ENCODE measurements at regions not wholly inside any gene's neighbourhood (a gene's known extent, or its start where the extent isn't known, plus 50 kb on each side); places are given as distances from the start of the nearest gene placed in this dataset.

DNA sequence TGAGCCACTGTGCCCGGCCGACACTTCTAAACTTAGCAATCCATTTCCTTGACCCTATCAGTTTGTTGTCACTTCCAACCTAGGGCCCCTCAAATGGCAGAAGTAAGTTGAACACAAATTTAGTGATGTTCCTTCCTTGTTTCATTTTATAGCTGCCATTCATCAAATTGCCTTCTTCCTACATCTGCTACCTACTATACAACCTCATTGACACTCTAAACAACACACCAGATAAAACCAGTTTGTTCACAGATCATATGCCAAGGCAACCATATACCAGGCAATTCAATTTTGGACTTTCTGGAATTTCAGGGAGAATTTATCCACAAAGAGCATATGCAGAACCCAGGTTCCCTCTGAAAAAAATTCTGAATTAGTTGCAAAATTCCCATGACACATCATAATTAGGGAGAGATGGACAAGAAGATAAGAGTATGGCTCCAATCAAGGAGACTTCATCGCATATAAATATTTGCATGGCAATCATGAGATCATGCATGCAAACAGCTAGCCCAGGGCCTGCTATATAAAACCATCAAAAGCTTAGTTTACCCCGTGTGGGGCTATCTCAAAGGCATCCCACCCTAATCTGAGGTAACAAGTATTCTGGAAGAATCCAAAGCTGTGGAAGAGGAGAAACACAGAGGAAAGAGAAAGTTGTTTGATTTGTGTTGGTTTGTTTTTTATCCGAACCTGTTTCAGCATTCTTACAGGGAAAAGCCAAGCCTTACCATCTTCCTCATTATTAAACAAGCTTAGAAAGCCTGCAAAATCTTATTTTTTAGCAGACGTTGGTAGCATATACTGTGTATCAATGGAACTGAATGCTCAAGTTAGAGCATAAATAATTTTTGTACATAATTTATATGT, 132.8 kb upstream of the TNFAIP3 start:
- no peak for DNase-seq (ENCODE audit: low spot score)

DNA sequence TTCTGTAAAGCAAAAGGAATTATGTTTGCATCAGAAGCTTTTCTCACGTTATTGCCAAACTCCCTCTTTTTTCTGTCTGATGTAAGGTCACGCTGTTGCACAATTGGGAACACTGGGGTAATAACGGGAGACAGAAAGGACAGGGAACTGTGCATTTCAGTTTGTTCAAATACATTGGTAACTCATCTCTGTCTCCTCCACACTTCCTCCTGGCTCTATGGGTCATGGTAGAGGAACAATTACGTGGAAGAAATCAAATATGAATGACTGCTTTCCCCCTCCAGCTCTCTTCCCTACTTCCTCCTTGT, 132.2 kb upstream of the TNFAIP3 start:
- no peak for DNase-seq (ENCODE audit: low spot score)

DNA sequence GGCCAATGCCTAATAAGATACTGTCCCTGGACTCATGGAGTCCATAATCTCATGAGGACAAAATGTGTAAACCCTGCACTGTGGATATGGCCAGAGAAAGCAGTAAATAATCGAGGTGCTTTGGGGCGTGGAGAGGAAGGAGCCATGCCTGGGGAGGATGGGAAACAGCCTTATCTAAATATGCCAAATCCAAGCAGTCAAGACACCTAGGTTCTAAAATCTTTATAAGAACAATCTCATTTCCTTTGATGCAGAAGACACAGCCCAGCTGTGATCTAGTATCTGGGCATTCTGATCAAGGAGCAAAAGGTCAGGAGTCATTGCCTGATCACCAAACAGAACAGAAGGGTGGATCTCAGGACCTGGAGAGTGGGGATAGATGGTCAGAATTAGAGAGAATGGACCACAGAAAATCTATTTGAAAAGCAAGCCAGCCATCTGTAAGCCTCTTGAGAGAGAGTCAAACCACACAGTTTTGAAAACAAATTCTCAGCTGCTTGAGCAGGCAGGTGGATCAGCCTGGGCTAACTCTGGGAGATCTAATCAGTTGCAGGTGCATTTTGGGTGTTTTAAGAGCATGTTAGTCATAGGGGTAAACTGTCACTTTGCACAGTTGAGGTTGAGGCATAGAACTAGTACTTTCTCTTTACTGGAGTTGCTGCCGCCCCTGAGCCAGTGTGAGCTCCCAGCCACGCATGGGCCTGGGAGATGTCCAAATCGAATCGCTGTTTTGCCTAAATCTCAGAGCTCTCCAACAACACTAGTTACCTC, 130.8 kb upstream of the TNFAIP3 start:
- no peak for DNase-seq (ENCODE audit: low spot score)

DNA sequence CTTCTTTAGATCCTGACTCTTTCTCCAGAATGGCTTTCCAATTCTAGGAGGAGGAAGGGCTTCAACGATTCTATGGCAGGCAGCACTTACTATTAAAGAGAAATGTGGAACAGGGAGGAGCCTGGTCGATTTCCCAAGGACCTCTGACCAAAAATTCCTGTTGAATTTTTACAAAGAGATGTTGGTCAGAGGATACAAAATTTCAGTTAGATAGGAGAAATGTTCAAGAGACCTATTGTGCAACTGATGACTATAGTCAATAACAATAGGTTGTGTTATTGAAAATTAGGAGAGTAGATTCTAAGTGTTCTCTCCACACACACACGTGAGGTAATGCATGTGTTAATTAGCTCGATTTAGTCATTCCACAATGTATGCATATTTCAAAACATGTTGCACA, 130.1 kb upstream of the TNFAIP3 start:
- DNase-seq (ENCODE audit: low spot score) = no peak

DNA sequence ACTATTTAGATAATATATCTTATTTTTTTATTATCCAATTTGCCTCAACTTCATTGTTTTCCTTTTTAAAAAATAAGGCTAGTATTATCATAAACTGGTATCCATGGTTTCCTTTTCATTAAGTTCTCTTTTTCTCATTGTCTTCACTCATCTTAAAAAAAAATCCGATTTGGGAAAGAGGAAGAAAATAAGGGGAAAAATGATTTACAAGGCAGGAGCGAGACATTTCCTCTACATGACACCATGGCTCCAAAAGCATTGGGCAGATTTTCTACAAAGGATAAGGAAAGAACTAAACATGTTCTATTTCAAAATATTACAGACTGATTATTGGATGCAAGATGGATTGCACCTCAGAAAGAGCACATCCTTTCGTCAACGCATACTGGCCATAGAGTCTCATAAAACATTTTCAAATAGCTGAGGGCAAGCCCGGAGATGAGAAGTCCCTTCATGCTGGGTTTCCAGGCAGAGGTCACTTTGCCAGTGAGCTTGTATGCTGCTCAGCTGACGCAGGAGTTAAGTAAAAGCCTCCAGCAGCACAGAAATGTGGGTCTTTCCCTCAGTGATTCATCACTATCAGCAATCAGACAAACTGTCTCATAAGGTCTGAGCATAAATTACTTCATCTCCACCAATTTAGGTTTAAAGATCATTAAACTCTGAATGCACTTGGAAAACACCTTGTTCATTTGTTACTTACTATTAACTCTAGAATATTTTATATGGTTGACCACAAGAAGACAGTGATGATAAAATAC, 129.0 kb upstream of the TNFAIP3 start:
- DNase-seq (ENCODE audit: low spot score) = no peak

DNA sequence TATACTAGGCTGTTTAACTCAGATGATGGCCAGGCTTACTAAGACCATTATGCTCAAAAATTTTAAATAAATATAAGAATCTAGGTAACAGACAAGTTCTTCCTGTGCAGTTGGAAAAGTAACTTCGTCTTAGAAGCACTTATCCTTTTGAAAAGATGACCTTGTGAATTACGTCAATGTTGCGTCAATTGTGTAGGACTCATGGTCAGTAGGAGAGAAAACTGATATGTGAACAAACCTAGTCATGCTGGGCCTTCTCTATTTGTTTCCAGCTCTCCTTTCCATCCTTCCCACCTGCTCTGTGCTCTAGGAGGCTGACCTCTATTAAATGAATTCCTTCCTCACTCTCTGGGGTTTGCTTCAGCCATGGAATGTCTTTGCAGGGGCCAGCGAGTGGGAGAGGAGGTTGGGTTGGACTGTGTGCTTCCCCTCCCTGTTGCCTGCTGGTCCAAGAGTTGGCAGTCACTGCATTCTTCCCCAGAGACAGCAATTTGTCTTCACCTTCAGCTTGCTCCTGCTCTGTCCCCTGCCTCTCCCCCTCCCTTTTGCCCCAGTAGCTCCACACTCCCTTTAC, 128.0 kb upstream of the TNFAIP3 start:
- no peak for DNase-seq (ENCODE audit: low spot score)

DNA sequence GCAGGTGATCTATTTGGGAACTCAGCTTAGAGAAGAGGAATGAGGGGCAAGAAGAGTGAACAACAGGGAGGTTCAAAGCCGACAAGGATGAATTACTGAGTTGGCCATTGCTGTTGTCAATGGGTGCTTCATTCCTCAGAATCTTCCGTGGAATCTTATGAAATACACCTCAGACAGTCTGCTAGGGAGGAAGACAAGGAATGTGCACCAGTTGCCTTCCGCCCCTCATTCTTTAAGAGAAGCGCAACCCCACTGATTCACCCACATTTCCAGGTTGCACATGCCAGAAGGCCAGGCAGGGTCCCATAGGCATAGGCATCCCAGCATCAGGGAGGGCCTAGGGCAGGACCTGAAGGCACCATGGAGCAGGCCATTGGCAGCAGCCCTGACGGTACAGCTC, 127.5 kb upstream of the TNFAIP3 start:
- no peak for DNase-seq (ENCODE audit: low spot score)

DNA sequence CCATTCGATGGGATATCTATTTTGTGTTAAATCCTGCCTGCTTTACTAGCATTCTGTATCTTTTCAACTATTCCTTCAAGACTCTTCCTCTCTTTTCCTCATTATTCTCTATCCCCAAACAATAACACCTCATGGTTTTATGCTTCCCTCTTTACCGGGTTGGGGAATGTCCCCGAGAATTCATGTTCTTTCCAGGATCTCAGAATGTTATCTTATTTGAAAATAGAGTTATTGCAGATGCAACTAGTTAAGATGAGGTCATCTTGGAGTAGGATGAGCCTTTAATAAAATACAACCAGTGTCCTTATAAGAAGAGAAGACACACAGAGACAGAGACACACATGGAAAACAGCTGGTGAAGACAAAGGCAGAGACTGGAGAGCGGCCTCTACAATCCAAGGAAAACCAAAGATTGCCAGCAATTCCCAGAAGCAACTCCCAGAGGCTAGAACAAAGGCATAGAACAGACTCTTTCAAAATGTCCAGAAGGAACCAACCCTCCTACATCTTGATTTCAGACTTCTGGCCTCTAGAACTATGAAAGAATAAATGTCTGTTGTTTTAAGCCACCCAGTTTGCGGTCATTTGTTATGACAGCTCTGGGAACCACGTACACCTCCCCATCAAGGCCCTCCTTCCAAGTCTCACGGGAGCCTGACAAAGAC, 126.8 kb upstream of the TNFAIP3 start:
- DNase-seq (ENCODE audit: low spot score) = no peak

DNA sequence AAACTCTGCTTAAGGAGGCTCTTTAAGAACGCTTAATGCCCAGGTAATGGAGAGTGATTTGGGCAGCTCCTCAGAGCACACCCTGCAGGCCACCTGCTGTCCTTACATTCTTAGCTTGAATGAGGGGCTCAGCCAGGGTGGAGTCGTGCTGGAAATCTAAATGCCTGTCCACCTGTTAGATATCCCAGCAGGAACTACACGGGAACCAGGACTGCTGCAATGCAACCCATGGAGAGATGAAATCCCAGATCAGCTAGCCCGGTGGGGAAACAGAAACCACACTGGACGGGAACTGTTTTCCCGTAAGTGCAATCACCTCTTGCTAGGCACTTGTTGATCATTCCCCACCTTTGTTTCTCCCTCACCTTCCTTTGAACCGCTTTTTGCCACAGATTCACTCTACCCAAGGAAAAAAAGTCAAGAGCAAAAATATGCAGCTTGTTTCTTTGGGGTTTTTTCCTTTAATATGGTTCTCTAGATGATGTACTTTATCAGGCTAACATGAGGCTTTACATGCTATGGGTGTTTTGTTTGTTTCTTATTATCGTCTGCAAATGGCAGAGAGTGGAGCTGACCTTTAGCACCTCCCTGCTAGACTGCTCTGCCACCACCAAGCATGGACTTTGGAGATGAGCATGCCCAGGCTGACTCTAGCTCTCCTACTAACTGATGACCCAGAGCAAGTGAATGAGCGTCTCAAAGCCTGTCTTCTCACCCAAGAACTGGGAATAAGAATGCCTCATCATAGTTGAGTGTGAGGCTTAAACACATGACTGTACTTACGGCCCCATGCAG, 125.9 kb upstream of the TNFAIP3 start:
- DNase-seq (ENCODE audit: low spot score) = no peak

DNA sequence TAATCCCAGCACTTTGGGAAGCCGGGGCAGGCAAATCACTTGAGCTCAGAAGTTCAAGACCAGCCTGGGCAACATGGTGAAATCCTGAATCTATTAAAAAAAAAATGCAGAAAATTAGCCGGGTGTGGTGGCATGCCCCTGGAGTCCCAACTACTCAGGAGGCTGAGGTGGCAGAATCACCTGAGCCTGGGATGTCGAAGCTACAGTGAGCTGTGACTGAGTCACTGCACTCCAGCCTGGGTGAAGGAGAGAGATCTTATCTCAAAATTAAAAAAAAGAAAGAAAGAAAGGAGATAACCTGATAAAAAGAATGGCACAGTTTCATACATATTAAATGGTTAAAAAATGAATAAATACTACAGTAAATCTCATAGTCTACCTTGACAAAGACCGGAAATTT, 123.6 kb upstream of the TNFAIP3 start:
- DNase-seq (ENCODE audit: low spot score) = no peak

DNA sequence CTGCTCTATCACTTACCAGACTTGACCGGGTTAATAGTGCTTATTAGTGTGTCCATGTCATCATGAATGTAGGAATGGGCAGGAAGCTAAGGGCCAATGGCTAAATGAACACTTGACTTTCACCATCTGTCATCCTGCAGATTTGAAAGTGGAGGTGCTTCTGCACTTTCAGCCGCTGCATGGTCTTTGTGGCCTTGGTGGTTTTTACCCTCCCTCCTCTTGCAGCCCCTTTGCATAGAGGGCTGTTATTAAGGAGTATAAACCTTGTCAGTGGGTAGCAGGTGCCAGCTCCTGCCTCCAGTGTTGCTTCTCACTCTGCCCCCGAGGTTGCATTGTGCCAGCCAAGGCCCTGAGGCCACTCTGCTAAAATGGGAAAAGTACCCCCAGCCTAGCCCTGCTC, 122.2 kb upstream of the TNFAIP3 start:
- no peak for DNase-seq (ENCODE audit: low spot score)

DNA sequence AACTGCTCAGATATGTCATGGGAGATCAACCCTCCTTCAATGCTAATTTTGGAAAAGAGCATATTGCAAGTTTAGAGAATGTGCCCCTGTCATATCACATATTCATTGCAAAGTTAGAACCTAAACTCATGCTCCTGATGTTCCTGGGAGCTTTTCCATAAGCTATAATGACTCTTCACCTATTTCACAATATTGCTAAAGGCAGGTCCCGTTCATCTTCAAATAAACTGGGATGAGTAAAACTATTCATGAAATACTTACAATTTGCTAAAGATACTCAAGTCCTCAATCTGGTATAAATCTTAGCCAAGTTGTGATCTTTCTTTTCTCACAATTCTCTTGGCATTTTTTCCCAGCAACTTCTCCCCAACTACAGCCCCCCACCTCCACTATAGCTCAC, 121.7 kb upstream of the TNFAIP3 start:
- DNase-seq (ENCODE audit: low spot score) = no peak

DNA sequence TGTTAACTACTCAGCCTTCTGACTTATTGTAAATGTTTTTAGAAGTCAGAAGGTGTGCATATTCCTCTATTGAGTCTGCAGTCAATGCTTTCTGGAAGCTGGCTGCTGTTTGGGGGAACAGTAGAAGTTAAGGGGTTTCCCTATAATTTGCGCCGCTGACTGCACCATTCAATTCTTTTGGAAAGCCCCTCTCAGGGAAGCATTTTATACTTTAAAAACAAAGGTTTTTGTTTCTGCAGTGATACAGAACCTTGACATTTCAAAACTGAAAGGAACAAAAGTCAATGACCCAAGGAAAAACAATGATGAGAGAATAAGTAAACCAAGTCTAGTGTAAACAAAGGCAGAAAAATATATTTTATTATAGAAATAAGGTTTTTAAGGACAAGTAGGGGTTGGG, 120.8 kb upstream of the TNFAIP3 start:
- DNase-seq (ENCODE audit: low spot score) = no peak

DNA sequence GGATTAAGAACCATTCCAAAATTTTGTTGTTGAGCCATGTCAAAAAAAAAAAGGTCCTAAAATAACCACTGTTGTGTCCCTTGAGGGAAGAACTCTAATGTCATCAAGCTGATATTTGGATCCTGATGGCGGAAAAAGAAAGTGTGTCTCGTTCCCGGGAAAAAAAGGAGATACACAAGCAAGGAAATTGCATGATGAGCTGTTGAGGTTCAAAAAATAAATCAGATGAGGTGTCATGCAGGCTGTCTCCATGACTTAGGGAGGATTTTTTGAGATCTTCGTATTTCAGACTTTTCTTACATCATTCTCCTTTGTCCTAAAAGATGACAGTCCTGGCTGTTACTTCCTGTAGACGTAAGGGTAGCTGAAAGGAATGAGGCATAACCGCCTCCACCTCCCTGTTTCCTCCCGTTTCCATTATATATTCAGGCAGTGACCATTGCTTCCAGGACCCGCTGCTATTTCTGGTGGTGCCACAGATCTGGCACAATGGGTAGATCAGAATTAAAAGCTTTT, 117.3 kb upstream of the TNFAIP3 start:
- DNase-seq (ENCODE audit: low spot score) = peak; percentile 94

DNA sequence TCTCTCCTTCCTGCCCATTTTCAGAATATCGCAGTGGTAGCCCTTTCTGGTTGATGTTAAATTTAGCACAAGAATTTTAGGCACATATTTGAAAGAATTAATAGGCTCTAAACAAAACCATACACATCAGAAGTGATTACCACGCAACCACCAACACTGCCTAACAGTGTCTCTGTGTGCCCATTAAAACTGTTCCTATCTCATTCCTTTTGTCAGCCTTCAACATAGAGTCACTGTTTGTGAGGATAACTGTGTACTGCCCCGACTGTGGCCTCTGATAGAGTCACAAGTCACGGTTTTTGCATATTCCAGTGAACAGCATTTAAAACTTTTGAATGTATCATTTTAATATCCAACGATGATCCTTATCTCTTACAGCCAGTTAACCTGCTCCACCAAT, 116.8 kb upstream of the TNFAIP3 start:
- DNase-seq (ENCODE audit: low spot score) = no peak

DNA sequence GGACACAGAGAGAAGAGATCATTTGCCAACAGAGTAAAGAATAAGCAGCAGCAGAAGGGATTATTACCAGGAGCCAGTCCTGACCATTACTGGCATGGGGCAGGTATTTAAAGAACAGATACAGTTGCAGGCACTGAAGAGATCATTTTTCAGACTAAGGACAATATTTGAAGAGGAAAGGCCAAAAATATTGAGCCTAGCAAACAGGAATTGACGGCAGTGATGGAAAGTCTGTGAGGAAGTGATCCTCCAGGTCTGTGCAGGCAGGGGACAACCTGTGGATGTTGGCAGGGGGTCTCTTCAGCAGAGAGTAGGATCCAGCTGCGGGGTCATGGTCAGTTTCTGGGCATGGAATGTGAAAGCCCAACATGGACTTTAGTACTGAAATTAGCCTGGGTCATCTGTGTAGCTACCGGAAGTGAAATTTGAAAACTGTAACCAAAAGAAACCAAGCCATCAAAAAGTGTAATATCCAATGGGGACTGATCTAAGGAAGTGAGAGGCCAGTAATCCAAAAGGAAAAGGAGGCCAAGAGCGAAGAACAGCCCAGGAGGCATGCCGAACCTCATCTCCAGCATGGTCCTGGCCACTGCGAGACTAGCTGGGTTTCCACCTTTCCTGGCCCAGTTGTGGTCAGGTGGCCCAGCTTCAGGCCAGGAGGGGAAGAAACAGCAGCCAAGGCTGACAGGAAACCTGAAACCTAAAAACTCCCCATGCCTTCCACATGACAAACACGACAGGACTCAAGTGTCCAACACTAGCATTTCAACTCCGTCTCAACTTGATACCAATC, 115.1 kb upstream of the TNFAIP3 start:
- no peak for DNase-seq (ENCODE audit: low spot score)

DNA sequence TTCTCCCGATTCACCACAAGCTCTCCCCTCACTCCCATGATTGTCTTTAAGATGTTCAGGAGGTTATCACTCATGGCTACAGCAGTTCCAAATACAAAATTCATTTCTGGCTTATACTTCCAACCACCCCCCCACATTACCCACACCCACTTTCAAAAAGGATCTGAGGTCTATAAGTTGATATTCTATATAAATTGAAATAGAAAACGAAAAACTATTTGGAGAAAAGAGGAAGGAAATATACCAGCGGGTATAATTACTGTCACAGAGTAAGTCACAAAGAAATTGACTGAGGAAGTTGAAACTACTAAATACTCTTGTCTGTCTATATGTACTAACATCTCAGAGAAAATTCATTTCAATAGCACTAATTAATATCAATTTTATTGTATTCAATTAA, 112.7 kb upstream of the TNFAIP3 start:
- DNase-seq (ENCODE audit: low spot score) = no peak

DNA sequence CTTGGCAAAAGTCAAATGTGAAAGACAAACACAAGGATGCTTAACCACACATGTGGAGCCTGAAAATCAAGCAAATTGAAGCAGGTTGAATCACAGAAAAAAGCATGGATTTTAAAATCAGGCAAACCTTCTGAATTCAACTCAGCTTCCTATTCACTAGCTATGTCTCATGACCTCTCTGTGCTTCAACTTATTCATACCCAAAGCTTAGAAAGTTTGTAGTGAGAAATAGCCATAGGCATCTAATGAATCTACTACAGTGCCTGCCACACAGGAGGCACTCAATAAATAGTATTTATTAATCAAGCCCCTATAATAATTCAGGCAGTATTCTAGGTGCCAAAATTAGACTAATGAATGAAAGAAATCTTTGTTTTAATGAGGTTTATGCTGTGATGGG, 112.2 kb upstream of the TNFAIP3 start:
- DNase-seq (ENCODE audit: low spot score) = no peak

DNA sequence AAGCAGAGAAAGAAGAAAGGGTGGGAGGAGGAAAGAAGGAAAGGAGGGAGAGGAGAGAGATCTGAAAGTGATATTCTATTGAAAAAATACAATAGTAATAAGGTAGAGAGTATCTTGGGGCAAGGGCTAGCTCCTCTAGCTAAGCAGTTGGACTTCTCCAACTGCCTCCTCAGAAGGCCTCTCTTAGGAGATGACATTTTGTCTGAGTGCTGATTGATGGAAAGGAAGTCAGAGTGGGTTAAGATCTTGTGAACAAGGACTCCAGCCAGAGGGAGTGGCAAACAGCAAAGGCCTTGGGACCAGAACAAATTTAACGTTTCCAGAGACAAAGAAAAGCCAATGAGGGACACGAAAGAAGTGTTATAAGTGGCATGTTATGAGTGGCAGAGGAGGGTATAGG, 111.8 kb upstream of the TNFAIP3 start:
- DNase-seq (ENCODE audit: low spot score) = no peak

DNA sequence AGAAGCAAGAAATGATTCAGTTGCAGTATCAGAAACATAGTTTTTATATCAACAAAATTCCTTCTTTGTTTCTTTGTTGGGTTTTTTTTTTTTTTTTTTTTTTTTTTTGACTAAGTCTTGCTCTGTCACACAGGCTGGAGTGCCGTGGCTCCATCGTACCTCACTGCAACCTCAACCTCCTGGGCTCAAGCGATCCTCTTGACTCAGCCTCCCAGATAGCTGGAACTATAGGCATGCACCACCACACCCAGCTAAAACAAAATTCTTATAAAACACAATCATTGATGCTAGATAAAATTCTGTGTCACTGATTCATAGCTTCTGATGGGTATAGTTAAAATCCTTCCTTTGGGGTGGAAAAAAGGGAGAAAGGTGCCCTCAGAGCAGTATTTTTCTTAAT, 110.3 kb upstream of the TNFAIP3 start:
- no peak for DNase-seq (ENCODE audit: low spot score)

All from kidney capillary endothelial cell (primary cell).